Panc1 (cell line): ENCODE measurements at regions not wholly inside any gene's neighbourhood (a gene's known extent, or its start where the extent isn't known, plus 50 kb on each side); places are given as distances from the start of the nearest gene placed in this dataset.

Experiments
- ATAC-seq: fragments of 200-7000 bp; cut with Tn5 transposase; 2 replicates; pipeline ENCODE4 v1.9.1; 2020; ENCODE audit warnings: mild to moderate bottlenecking, moderate library complexity
- BruUV-seq: library from RNA; stranded (reverse); fragments of 400-500 nt; replicated peaks from 2 replicates; lab custom pipeline; 2021; lab: Mats Ljungman, UMichigan
- CTCF ChIA-PET: fragments of 300-600 bp; sonication (Branson Sonifier 250); formaldehyde crosslinking; loops from one replicate; lab custom pipeline; 2022; ENCODE audit warnings: antibody characterized with exemption; lab: Charles Lee
- POLR2A ChIA-PET: fragments of 300-600 bp; sonication (Branson Sonifier 250); formaldehyde crosslinking; loops from one replicate; lab custom pipeline; 2022; ENCODE audit warnings: antibody characterized with exemption; lab: Charles Lee
- DNase-seq: peaks from one replicate; pipeline ENCODE4 v3.0.0-alpha.2; 2010; ENCODE audit warnings: low read depth, low spot score
- H3K27ac ChIP-seq: 2 replicates; pipeline ENCODE4 v1.5.1; 2011; ENCODE audit warnings: mild to moderate bottlenecking, low read length, inconsistent platforms
- H3K27me3 ChIP-seq: fragments of 200-500 bp; sonication (Bioruptor generic); 2 replicates; pipeline ENCODE4 v1.6.0; 2014; ENCODE audit warnings: low read length, inconsistent platforms; ENCODE audit not compliant: control insufficient read depth, insufficient read depth
- H3K36me3 ChIP-seq: fragments of 200-500 bp; sonication (Bioruptor generic); 2 replicates; pipeline ENCODE4 v1.5.1; 2014; ENCODE audit warnings: inconsistent platforms, mild to moderate bottlenecking, low read length, moderate library complexity; ENCODE audit not compliant: control insufficient read depth, insufficient read depth
- H3K4me1 ChIP-seq: 2 replicates; pipeline ENCODE4 v1.5.1; 2011; ENCODE audit warnings: inconsistent platforms, mild to moderate bottlenecking, low read length, moderate library complexity; ENCODE audit not compliant: control insufficient read depth, insufficient read depth
- H3K4me3 ChIP-seq, 2 experiments: 2 replicates each; pipeline ENCODE4 v1.5.1; 2011 to 2012; ENCODE audit warnings: low read depth in 2 of 2, low read length in 2 of 2, mild to moderate bottlenecking in 2 of 2, inconsistent platforms in 1 of 2, moderate library complexity in 1 of 2
- H3K9me3 ChIP-seq: fragments of 200-500 bp; sonication (Bioruptor generic); 2 replicates; pipeline ENCODE4 v1.5.1; 2014; ENCODE audit warnings: low read depth, mild to moderate bottlenecking, inconsistent platforms, low read length, moderate library complexity; ENCODE audit not compliant: control insufficient read depth, insufficient read depth
- CTCF ChIP-seq: fragments of 450-650 bp; IDR thresholded peaks from 2 replicates; pipeline ENCODE4 v1.5.1; 2017; ENCODE audit warnings: mild to moderate bottlenecking
- POLR2AphosphoS5 ChIP-seq: IDR thresholded peaks from 2 replicates; pipeline ENCODE4 v1.6.1; 2012; ENCODE audit warnings: mild to moderate bottlenecking, low read depth, low read length, moderate library complexity
- REST ChIP-seq, 2 experiments: IDR thresholded peaks; 2 replicates each; pipeline ENCODE4 v1.6.1; 2011 to 2012; ENCODE audit warnings: low read depth in 2 of 2, control low read depth in 1 of 2, low read length in 1 of 2, mild to moderate bottlenecking in 1 of 2, moderate library complexity in 1 of 2; ENCODE audit not compliant: insufficient read depth in 1 of 2
- SIN3A ChIP-seq: IDR thresholded peaks from 2 replicates; pipeline ENCODE4 v1.6.1; 2012; ENCODE audit warnings: low read depth, mild to moderate bottlenecking, low read length, moderate library complexity, borderline replicate concordance; ENCODE audit not compliant: insufficient read depth
- TCF7L2 ChIP-seq: IDR thresholded peaks from 2 replicates; pipeline ENCODE4 v1.6.1; 2011; ENCODE audit warnings: mild to moderate bottlenecking, low read depth, low read length, inconsistent platforms
- in situ Hi-C: cut with HindIII; loops from 2 replicates; pipeline ENCODE4 v1.10.0; 2016; ENCODE audit warnings: low sequenced_read_pairs, low pct_unique_long_range_greater_than_20kb
- intact Hi-C: fragments of 100-400 bp; cut with micrococcal nuclease; formaldehyde crosslinking; loops from one replicate; pipeline ENCODE4 v1.10.0; 2022; ENCODE audit not compliant: unreplicated experiment

- DNase-seq: no peak
- no peaks in the 10 kb centered on the region for H3K36me3 ChIP-seq
- TF ChIP-seq REST (IDR thresholded peaks at IDR 0.05; ENCODE audit: insufficient read depth in 1 of 2, low read depth in 2 of 2, low read length in 1 of 2): no peak
- no peak for TF ChIP-seq POLR2AphosphoS5
- TF ChIP-seq SIN3A: no peak
- TF ChIP-seq TCF7L2: no peak
- TF ChIP-seq CTCF: no peak
- no peak overlapping the region for H3K27ac ChIP-seq
- H3K27me3 ChIP-seq: no peaks in the 10 kb centered on the region
- no peaks in the 10 kb centered on the region for H3K9me3 ChIP-seq
- BruUV-seq: no TSS peak
- CTCF ChIA-PET: no interaction called here
- H3K4me1 ChIP-seq: no peaks in the 10 kb centered on the region
- no peak overlapping the region for H3K4me3 ChIP-seq
- intact Hi-C loops: no loop called here
- POLR2A ChIA-PET: no interaction called here
- in situ Hi-C loops: no loop called here
- no peak for ATAC-seq
Measured at GRCh38 chr10:10460451-10460850, 557.2 kb upstream of the CELF2 start.

- H3K36me3 ChIP-seq: no peaks in the 10 kb centered on the region
- no peaks in the 10 kb centered on the region for H3K9me3 ChIP-seq
- H3K4me1 ChIP-seq: no peaks in the 10 kb centered on the region
- no peaks in the 10 kb centered on the region for H3K27me3 ChIP-seq
- no TSS peak for BruUV-seq
- in situ Hi-C loops (no loop called here), intact Hi-C loops (no loop called here)
- ChIA-PET POLR2A (no interaction called here), CTCF (no interaction called here)
- ATAC-seq (no peak), DNase-seq (no peak)
- TF ChIP-seq CTCF (no peak), SIN3A (no peak), TCF7L2 (no peak), REST (IDR thresholded peaks at IDR 0.05; ENCODE audit: insufficient read depth in 1 of 2, low read depth in 2 of 2, low read length in 1 of 2) (no peak), POLR2AphosphoS5 (no peak)
- no peak overlapping the region for H3K27ac ChIP-seq
- no peak overlapping the region for H3K4me3 ChIP-seq
Measured at GRCh38 chr10:10462151-10462941, 555.3 kb upstream of the CELF2 start.
